ENCODE measurements at regions not wholly inside any gene's neighbourhood (a gene's known extent, or its start where the extent isn't known, plus 50 kb on each side); places are given as distances from the start of the nearest gene placed in this dataset.
"Not testable (repeated sequence)": the region's sequence is repeated elsewhere in the genome, so short reads cannot be mapped to it uniquely, and the experiment has no call there.

DNA sequence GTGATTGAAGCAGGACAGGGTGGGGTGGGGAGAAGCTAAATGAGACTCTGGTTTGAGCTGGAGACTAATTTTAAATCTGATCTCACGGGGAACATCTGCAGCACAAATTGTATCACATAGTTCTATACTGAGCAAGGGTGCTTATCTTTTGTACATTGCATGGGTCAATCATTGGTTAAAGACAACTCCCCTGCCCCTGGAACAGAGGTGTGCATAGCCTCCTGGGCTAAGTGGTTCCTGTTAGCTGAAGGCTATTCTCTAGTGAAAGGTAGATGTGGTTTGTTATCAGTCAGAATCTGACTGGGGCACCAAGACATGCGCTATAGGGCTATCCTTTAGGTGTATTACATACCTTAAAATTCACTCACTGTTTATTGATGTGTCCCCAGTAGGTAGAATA is 103.9 kb upstream of the KITLG start:
- no peak for DNase-seq (ENCODE audit: extremely low spot score, unreplicated experiment)
- Mint-ChIP-seq H3K27ac (no peak overlapping the region), H3K9me3 (peaks cover under 1% of the 10 kb centered on the region), H3K4me1 (ENCODE audit: unreplicated experiment) (no peaks in the 10 kb centered on the region), H3K4me3 (no peak overlapping the region), H3K36me3 (no peaks in the 10 kb centered on the region), H3K27me3 (no peaks in the 10 kb centered on the region)
- TF ChIP-seq, protein P1, sequence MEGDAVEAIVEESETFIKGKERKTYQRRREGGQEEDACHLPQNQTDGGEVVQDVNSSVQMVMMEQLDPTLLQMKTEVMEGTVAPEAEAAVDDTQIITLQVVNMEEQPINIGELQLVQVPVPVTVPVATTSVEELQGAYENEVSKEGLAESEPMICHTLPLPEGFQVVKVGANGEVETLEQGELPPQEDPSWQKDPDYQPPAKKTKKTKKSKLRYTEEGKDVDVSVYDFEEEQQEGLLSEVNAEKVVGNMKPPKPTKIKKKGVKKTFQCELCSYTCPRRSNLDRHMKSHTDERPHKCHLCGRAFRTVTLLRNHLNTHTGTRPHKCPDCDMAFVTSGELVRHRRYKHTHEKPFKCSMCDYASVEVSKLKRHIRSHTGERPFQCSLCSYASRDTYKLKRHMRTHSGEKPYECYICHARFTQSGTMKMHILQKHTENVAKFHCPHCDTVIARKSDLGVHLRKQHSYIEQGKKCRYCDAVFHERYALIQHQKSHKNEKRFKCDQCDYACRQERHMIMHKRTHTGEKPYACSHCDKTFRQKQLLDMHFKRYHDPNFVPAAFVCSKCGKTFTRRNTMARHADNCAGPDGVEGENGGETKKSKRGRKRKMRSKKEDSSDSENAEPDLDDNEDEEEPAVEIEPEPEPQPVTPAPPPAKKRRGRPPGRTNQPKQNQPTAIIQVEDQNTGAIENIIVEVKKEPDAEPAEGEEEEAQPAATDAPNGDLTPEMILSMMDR (conservative IDR thresholded peaks at IDR 0.05), result no peak

DNA sequence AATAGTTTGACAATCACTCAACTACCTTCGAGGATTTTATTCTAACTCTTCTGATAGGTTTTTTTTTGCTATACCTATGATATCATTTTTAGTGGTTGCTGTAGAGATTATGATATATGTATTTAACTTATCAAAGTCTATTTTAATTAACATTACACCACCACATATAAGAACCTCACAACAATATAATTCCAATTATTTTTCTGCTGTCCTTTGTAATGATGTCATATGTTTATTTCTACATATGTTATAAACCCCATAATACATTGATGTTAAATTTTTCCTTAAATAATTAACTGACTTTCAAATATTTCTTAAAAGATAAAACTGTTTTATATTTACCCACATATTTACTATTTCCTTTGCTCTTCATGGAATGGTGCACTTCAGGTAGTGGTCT is 103.4 kb upstream of the KITLG start:
- DNase-seq (ENCODE audit: extremely low spot score, unreplicated experiment), result no peak
- Mint-ChIP-seq H3K4me1 (ENCODE audit: unreplicated experiment) (no peaks in the 10 kb centered on the region), H3K4me3 (no peak overlapping the region), H3K27me3 (no peaks in the 10 kb centered on the region), H3K36me3 (no peaks in the 10 kb centered on the region), H3K9me3 (no peaks in the 10 kb centered on the region), H3K27ac (no peak overlapping the region)
- TF ChIP-seq, protein P1 (conservative IDR thresholded peaks at IDR 0.05), result no peak

DNA sequence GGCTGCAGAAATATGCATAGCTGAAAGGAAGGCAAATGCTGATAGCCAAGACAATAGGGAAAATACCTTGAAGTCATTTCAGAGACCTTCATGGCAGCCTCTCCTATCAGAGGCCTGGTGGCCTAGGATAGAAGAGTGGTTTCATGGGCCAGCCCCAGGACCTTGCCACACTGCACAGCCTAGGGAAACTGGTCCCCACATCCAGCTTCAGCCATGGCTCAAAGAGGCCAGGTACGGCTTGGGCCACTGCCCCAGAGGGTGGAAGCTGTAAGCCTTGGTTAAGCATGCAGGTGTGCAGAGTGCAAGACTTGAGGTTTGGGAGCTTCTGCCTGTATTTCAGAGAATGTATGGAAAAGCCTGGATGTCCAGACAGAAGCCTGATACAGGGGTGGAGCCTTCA is 101.0 kb upstream of the KITLG start:
- TF ChIP-seq, protein P1 (conservative IDR thresholded peaks at IDR 0.05), result no peak
- no peaks in the 10 kb centered on the region for H3K9me3 Mint-ChIP-seq
- no peaks in the 10 kb centered on the region for H3K4me1 Mint-ChIP-seq (ENCODE audit: unreplicated experiment)
- no peak overlapping the region for H3K4me3 Mint-ChIP-seq
- no peak for DNase-seq (ENCODE audit: extremely low spot score, unreplicated experiment)
- H3K27ac Mint-ChIP-seq, result no peak overlapping the region
- H3K27me3 Mint-ChIP-seq, result no peaks in the 10 kb centered on the region
- H3K36me3 Mint-ChIP-seq, result no peaks in the 10 kb centered on the region

DNA sequence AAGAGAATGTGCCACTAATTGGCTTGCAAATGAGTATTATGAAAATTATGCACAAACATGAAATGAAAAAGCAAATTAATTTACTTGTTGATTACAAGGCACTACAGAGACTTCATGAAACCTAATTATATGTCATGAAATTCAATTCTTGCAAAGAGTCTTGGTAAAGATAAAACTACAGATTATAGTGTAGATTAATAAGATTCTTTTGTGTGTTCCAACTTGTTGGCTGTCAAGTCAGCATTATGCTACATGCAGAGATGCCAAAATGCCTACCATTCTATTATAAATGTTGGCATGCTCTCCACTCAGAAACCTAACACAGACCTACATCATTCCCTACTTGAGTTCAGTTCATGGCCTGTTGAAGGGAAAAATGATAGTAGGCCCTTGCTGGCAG is 97.2 kb upstream of the KITLG start:
- DNase-seq (ENCODE audit: extremely low spot score, unreplicated experiment), result no peak

DNA sequence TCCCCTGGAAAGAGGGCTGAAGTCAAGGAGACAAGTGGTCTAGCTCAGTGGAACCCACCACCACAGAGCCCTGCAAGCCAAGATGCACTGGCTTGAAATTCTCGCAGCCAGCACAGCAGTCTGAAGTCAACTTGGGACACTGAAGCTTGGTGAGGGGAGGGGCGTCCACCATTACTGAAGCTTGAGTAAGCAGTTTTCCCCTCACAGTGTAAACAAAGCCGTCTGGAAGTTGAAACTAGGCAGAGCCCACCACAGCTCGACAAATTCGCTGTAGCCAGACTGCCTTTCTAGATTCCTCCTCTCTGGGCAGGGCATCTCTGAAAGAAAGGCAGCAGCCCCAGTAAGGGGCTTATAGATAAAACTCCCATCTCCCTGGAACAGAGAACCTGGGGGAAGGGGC is 87.3 kb upstream of the KITLG start:
- H3K27ac Mint-ChIP-seq, result not testable (repeated sequence)

More for the DNA sequence above, 97.2 kb upstream of the KITLG start:
- Mint-ChIP-seq H3K4me3 (no peak overlapping the region), H3K36me3 (no peaks in the 10 kb centered on the region), H3K27ac (no peak overlapping the region), H3K27me3 (no peaks in the 10 kb centered on the region), H3K4me1 (ENCODE audit: unreplicated experiment) (no peaks in the 10 kb centered on the region), H3K9me3 (no peaks in the 10 kb centered on the region)
- TF ChIP-seq, protein P1 (conservative IDR thresholded peaks at IDR 0.05), result no peak

DNA sequence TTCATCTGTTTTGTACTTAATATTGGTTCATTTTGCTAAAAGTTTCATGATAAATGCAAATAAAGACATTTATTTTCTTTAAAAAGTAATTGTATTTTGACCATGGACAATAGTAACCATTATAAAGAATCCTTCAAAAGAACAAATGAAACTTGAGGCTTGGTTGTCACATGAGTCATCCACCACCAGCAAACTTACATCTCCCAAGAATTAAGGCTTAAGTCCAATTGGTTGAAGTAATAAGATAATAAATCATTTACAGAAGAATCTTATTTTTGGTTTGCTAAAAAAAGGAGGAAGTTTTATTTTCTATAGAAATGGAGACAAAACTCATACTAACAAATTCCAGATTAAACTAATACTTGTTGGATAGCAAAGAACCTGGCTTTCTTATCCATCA is 84.8 kb upstream of the KITLG start:
- H3K36me3 Mint-ChIP-seq, result no peaks in the 10 kb centered on the region
- TF ChIP-seq, protein P1 (conservative IDR thresholded peaks at IDR 0.05), result no peak
- H3K27me3 Mint-ChIP-seq, result no peaks in the 10 kb centered on the region
- DNase-seq (ENCODE audit: extremely low spot score, unreplicated experiment), result no peak
- H3K4me3 Mint-ChIP-seq, result no peak overlapping the region
- peaks cover 5% of the 10 kb centered on the region for H3K9me3 Mint-ChIP-seq
- H3K4me1 Mint-ChIP-seq (ENCODE audit: unreplicated experiment), result no peaks in the 10 kb centered on the region
- H3K27ac Mint-ChIP-seq, result no peak overlapping the region

More for the DNA sequence above, 87.3 kb upstream of the KITLG start:
- not testable (repeated sequence) for DNase-seq (ENCODE audit: extremely low spot score, unreplicated experiment); H3K27me3 Mint-ChIP-seq; H3K36me3 Mint-ChIP-seq; H3K4me1 Mint-ChIP-seq (ENCODE audit: unreplicated experiment); H3K9me3 Mint-ChIP-seq; H3K4me3 Mint-ChIP-seq
